ENCODE measurements at regions not wholly inside any gene's neighbourhood (a gene's known extent, or its start where the extent isn't known, plus 50 kb on each side); places are given as distances from the start of the nearest gene placed in this dataset.

DNA sequence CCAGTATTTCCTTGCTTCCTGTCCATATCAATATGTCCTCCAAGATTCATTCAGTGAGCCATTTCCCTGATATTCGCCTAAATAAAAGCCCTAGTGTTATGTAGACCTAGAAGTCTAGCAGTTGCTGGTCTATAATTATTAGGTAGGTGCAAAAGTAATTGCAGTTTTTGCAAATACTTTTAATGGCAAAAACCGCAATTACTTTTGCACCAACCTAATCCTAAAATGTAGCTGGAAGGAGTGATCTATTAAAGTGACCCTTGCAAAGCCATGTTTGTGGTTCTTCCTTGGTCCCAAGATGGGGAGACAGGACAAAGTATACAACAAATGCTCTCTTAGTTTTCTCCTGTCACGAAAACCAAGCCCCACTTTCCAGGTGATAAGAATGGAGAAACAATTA is 193.0 kb downstream of the IDS start:
- TF ChIP-seq EZH2 (IDR thresholded peaks at IDR 0.05; ENCODE audit: borderline replicate concordance, insufficient read depth, low read depth, low read length, poor library complexity, severe bottlenecking) (no peak), CTCF (IDR thresholded peaks at IDR 0.05) (no peak)
